ENCODE measurements at regions not wholly inside any gene's neighbourhood (a gene's known extent, or its start where the extent isn't known, plus 50 kb on each side); places are given as distances from the start of the nearest gene placed in this dataset.

GRCh38 chr6:71656121-71656520 is 230.2 kb upstream of the RIMS1 start:
- H3K27me3 Mint-ChIP-seq = no peaks in the 10 kb centered on the region
- H3K4me1 Mint-ChIP-seq (ENCODE audit: unreplicated experiment) = no peaks in the 10 kb centered on the region
- H3K36me3 Mint-ChIP-seq = no peaks in the 10 kb centered on the region

GRCh38 chr6:71665931-71666330 is 220.4 kb upstream of the RIMS1 start:
- Mint-ChIP-seq H3K36me3 (no peaks in the 10 kb centered on the region), H3K9me3 (no peaks in the 10 kb centered on the region), H3K27ac (no peak overlapping the region), H3K4me3 (no peak overlapping the region), H3K4me1 (ENCODE audit: unreplicated experiment) (no peaks in the 10 kb centered on the region), H3K27me3 (no peaks in the 10 kb centered on the region)
- no peak for DNase-seq (ENCODE audit: extremely low spot score, unreplicated experiment)
- TF ChIP-seq, protein P1, sequence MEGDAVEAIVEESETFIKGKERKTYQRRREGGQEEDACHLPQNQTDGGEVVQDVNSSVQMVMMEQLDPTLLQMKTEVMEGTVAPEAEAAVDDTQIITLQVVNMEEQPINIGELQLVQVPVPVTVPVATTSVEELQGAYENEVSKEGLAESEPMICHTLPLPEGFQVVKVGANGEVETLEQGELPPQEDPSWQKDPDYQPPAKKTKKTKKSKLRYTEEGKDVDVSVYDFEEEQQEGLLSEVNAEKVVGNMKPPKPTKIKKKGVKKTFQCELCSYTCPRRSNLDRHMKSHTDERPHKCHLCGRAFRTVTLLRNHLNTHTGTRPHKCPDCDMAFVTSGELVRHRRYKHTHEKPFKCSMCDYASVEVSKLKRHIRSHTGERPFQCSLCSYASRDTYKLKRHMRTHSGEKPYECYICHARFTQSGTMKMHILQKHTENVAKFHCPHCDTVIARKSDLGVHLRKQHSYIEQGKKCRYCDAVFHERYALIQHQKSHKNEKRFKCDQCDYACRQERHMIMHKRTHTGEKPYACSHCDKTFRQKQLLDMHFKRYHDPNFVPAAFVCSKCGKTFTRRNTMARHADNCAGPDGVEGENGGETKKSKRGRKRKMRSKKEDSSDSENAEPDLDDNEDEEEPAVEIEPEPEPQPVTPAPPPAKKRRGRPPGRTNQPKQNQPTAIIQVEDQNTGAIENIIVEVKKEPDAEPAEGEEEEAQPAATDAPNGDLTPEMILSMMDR (conservative IDR thresholded peaks at IDR 0.05) = no peak

More at GRCh38 chr6:71656121-71656520, 230.2 kb upstream of the RIMS1 start:
- Mint-ChIP-seq H3K9me3 (no peaks in the 10 kb centered on the region), H3K27ac (no peak overlapping the region), H3K4me3 (no peak overlapping the region)
- DNase-seq (ENCODE audit: extremely low spot score, unreplicated experiment) = no peak
- TF ChIP-seq, protein P1 (conservative IDR thresholded peaks at IDR 0.05) = no peak

GRCh38 chr6:71672876-71673275 is 213.5 kb upstream of the RIMS1 start:
- TF ChIP-seq, protein P1 (conservative IDR thresholded peaks at IDR 0.05) = no peak
- no peak for DNase-seq (ENCODE audit: extremely low spot score, unreplicated experiment)
- no peak overlapping the region for H3K4me3 Mint-ChIP-seq
- H3K36me3 Mint-ChIP-seq = no peaks in the 10 kb centered on the region
- no peaks in the 10 kb centered on the region for H3K27me3 Mint-ChIP-seq
- H3K27ac Mint-ChIP-seq = no peak overlapping the region
- H3K4me1 Mint-ChIP-seq (ENCODE audit: unreplicated experiment) = no peaks in the 10 kb centered on the region
- H3K9me3 Mint-ChIP-seq = no peaks in the 10 kb centered on the region

DNA sequence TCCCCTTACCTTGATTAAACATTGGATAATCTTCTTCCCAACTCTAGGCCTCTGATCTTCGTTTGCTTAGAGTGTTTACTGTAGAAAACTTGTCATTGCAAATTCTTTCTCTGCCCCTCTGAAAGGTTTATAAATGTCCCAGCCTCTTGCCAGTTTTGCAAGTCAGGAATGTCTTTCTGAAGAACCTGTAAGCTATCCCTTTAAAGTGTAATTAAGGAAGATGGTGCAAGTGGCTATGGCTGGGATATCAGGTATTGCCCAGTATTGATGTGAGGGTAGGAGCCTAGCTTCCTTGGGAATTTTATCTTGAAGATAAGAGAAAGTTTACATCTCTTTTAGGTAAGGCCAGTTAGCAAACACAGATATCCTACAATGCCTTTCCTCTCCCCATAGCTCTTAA is 211.0 kb upstream of the RIMS1 start:
- peaks cover 3% of the 10 kb centered on the region for H3K9me3 Mint-ChIP-seq
- H3K36me3 Mint-ChIP-seq = no peaks in the 10 kb centered on the region
- DNase-seq (ENCODE audit: extremely low spot score, unreplicated experiment) = no peak
- H3K4me1 Mint-ChIP-seq (ENCODE audit: unreplicated experiment) = no peaks in the 10 kb centered on the region
- no peak overlapping the region for H3K4me3 Mint-ChIP-seq
- TF ChIP-seq, protein P1 (conservative IDR thresholded peaks at IDR 0.05) = no peak
- H3K27me3 Mint-ChIP-seq = no peaks in the 10 kb centered on the region
- no peak overlapping the region for H3K27ac Mint-ChIP-seq

DNA sequence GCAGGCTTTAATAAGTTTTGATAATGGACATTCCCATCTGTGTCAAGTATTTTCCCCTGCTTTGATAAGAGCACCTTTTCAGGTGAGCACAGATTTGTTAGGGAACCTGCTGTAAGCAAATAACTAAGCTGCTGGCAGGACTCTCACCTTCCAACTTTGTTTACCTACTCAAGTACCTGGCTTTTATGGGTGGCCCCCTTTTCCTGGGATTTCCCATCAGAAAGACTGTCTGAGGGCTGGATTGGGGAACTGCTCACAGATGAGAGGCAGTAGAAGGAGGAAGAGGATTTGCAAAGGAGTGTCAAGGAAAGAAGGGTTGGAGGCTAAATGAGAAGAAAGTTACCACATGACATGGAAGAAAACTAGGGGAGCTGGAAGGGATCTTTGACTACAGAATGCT is 210.1 kb upstream of the RIMS1 start:
- no peak for DNase-seq (ENCODE audit: extremely low spot score, unreplicated experiment)
- Mint-ChIP-seq H3K36me3 (no peaks in the 10 kb centered on the region), H3K27ac (no peak overlapping the region), H3K9me3 (peaks cover 3% of the 10 kb centered on the region), H3K4me1 (ENCODE audit: unreplicated experiment) (no peaks in the 10 kb centered on the region), H3K27me3 (no peaks in the 10 kb centered on the region), H3K4me3 (no peak overlapping the region)
- TF ChIP-seq, protein P1 (conservative IDR thresholded peaks at IDR 0.05) = no peak

GRCh38 chr6:71678091-71678490 is 208.3 kb upstream of the RIMS1 start:
- Mint-ChIP-seq H3K36me3 (no peaks in the 10 kb centered on the region), H3K27ac (no peak overlapping the region), H3K9me3 (peaks cover 3% of the 10 kb centered on the region), H3K4me3 (no peak overlapping the region), H3K4me1 (ENCODE audit: unreplicated experiment) (no peaks in the 10 kb centered on the region), H3K27me3 (no peaks in the 10 kb centered on the region)
- TF ChIP-seq, protein P1 (conservative IDR thresholded peaks at IDR 0.05) = no peak
- no peak for DNase-seq (ENCODE audit: extremely low spot score, unreplicated experiment)

Measured in type B pancreatic cell (in vitro differentiated cells).